T-helper 17 cell (primary cell): ENCODE measurements at regions not wholly inside any gene's neighbourhood (a gene's known extent, or its start where the extent isn't known, plus 50 kb on each side); places are given as distances from the start of the nearest gene placed in this dataset.

Source experiments
- ATAC-seq: fragments of 150-1000 bp; cut with Tn5 transposase; 2 replicates; pipeline ENCODE4 v1.10.0; 2021; ENCODE audit warnings: mild to moderate bottlenecking, moderate library complexity
- DNase-seq, 3 donors: peaks; one replicate each; pipeline versions ENCODE4 v3.0.0 to v3.0.0-alpha.2; 2020 to 2021
- H3K9me3 ChIP-seq: one replicate; pipeline ENCODE4 v1.7.0; 2013; ENCODE audit warnings: low read length, mild to moderate bottlenecking; ENCODE audit not compliant: control insufficient read depth, poor library complexity, severe bottlenecking
- H3K27ac Mint-ChIP-seq: one replicate; pipeline ENCODE4 v1.8.0; 2022; ENCODE audit warnings: mild to moderate bottlenecking, moderate library complexity, mixed read lengths
- H3K27me3 Mint-ChIP-seq: one replicate; pipeline ENCODE4 v1.8.0; 2022; ENCODE audit warnings: mixed read lengths
- H3K36me3 Mint-ChIP-seq: one replicate; pipeline ENCODE4 v1.8.0; 2022; ENCODE audit warnings: low read depth, mixed read lengths
- H3K4me1 Mint-ChIP-seq: one replicate; pipeline ENCODE4 v1.8.0; 2022; ENCODE audit warnings: mild to moderate bottlenecking, mixed read lengths
- H3K4me3 Mint-ChIP-seq: one replicate; pipeline ENCODE4 v1.8.0; 2022; ENCODE audit warnings: mild to moderate bottlenecking, moderate library complexity, mixed read lengths

GRCh38 chr2:60170272-60170671 lies 383.2 kb downstream of the BCL11A start:
- Mint-ChIP-seq H3K36me3 (no peaks in the 10 kb centered on the region), H3K27ac (no peak overlapping the region), H3K4me3 (no peak overlapping the region), H3K27me3 (no peaks in the 10 kb centered on the region), H3K4me1 (no peaks in the 10 kb centered on the region)
- no peak for DNase-seq
- no peak for ATAC-seq
- no peaks in the 10 kb centered on the region for H3K9me3 ChIP-seq

GRCh38 chr2:60168247-60168646 lies 385.2 kb downstream of the BCL11A start:
- ATAC-seq (no peak), DNase-seq (no peak)
- H3K27ac Mint-ChIP-seq, result no peak overlapping the region
- no peaks in the 10 kb centered on the region for H3K36me3 Mint-ChIP-seq
- no peaks in the 10 kb centered on the region for H3K9me3 ChIP-seq
- H3K27me3 Mint-ChIP-seq, result peaks cover 4% of the 10 kb centered on the region
- H3K4me3 Mint-ChIP-seq, result no peak overlapping the region
- no peaks in the 10 kb centered on the region for H3K4me1 Mint-ChIP-seq

GRCh38 chr2:60167089-60167488 lies 386.4 kb downstream of the BCL11A start:
- ATAC-seq (no peak), DNase-seq (no peak)
- Mint-ChIP-seq H3K4me3 (no peak overlapping the region), H3K4me1 (no peaks in the 10 kb centered on the region), H3K36me3 (no peaks in the 10 kb centered on the region), H3K27me3 (peaks cover 4% of the 10 kb centered on the region), H3K27ac (no peak overlapping the region)
- H3K9me3 ChIP-seq, result no peaks in the 10 kb centered on the region

- no peak overlapping the region for H3K4me3 Mint-ChIP-seq
- no peaks in the 10 kb centered on the region for H3K9me3 ChIP-seq
- DNase-seq (no peak), ATAC-seq (no peak)
- no peak overlapping the region for H3K27ac Mint-ChIP-seq
- H3K4me1 Mint-ChIP-seq, result no peaks in the 10 kb centered on the region
- H3K36me3 Mint-ChIP-seq, result no peaks in the 10 kb centered on the region
- peaks cover 4% of the 10 kb centered on the region for H3K27me3 Mint-ChIP-seq
Measured at GRCh38 chr2:60163691-60164090, 389.8 kb downstream of the BCL11A start.

- Mint-ChIP-seq H3K36me3 (no peaks in the 10 kb centered on the region), H3K4me3 (no peak overlapping the region), H3K27ac (no peak overlapping the region), H3K27me3 (no peaks in the 10 kb centered on the region), H3K4me1 (no peaks in the 10 kb centered on the region)
- ATAC-seq, result no peak
- no peak for DNase-seq
- H3K9me3 ChIP-seq, result no peaks in the 10 kb centered on the region
Measured at GRCh38 chr2:60159519-60159918, 393.9 kb downstream of the BCL11A start.

GRCh38 chr2:60158262-60158661 lies 395.2 kb downstream of the BCL11A start:
- no peaks in the 10 kb centered on the region for H3K36me3 Mint-ChIP-seq
- no peak for ATAC-seq
- H3K4me1 Mint-ChIP-seq, result no peaks in the 10 kb centered on the region
- no peak overlapping the region for H3K27ac Mint-ChIP-seq
- no peaks in the 10 kb centered on the region for H3K27me3 Mint-ChIP-seq
- no peak overlapping the region for H3K4me3 Mint-ChIP-seq
- no peaks in the 10 kb centered on the region for H3K9me3 ChIP-seq
- DNase-seq, result no peak

- H3K27me3 Mint-ChIP-seq, result no peaks in the 10 kb centered on the region
- DNase-seq, result no peak
- H3K27ac Mint-ChIP-seq, result no peak overlapping the region
- no peak for ATAC-seq
- no peak overlapping the region for H3K4me3 Mint-ChIP-seq
- no peaks in the 10 kb centered on the region for H3K36me3 Mint-ChIP-seq
- H3K4me1 Mint-ChIP-seq, result no peaks in the 10 kb centered on the region
- peaks cover under 1% of the 10 kb centered on the region for H3K9me3 ChIP-seq
Measured at GRCh38 chr2:60157283-60157682, 396.2 kb downstream of the BCL11A start.

- H3K4me1 Mint-ChIP-seq, result peaks cover 2% of the 10 kb centered on the region
- ATAC-seq, result no peak
- peaks cover 4% of the 10 kb centered on the region for H3K27me3 Mint-ChIP-seq
Measured at GRCh38 chr2:60154142-60154541, 399.3 kb downstream of the BCL11A start.

GRCh38 chr2:60152226-60152833 lies 401.1 kb downstream of the BCL11A start:
- H3K9me3 ChIP-seq, result peaks cover 2% of the 10 kb centered on the region
- H3K36me3 Mint-ChIP-seq, result no peaks in the 10 kb centered on the region
- H3K27ac Mint-ChIP-seq, result no peak overlapping the region
- ATAC-seq (no peak), DNase-seq (no peak)
- peaks cover 4% of the 10 kb centered on the region for H3K27me3 Mint-ChIP-seq
- no peak overlapping the region for H3K4me3 Mint-ChIP-seq
- peaks cover 2% of the 10 kb centered on the region for H3K4me1 Mint-ChIP-seq

More at GRCh38 chr2:60154142-60154541, 399.3 kb downstream of the BCL11A start:
- DNase-seq, result no peak
- Mint-ChIP-seq H3K27ac (no peak overlapping the region), H3K4me3 (no peak overlapping the region), H3K36me3 (no peaks in the 10 kb centered on the region)
- peaks cover 2% of the 10 kb centered on the region for H3K9me3 ChIP-seq

GRCh38 chr2:60149176-60149575 lies 404.3 kb downstream of the BCL11A start:
- no peak overlapping the region for H3K4me3 Mint-ChIP-seq

GRCh38 chr2:60148716-60149115 lies 404.7 kb downstream of the BCL11A start:
- Mint-ChIP-seq H3K4me3 (no peak overlapping the region), H3K27ac (no peak overlapping the region), H3K36me3 (no peaks in the 10 kb centered on the region), H3K27me3 (peaks cover 4% of the 10 kb centered on the region), H3K4me1 (peaks cover 2% of the 10 kb centered on the region)
- peaks cover 2% of the 10 kb centered on the region for H3K9me3 ChIP-seq
- DNase-seq, result no peak
- no peak for ATAC-seq

More at GRCh38 chr2:60149176-60149575, 404.3 kb downstream of the BCL11A start:
- H3K27ac Mint-ChIP-seq, result no peak overlapping the region
- peaks cover 2% of the 10 kb centered on the region for H3K4me1 Mint-ChIP-seq
- DNase-seq, result no peak
- no peaks in the 10 kb centered on the region for H3K36me3 Mint-ChIP-seq
- H3K9me3 ChIP-seq, result peaks cover 2% of the 10 kb centered on the region
- H3K27me3 Mint-ChIP-seq, result peaks cover 4% of the 10 kb centered on the region
- ATAC-seq, result no peak

- ATAC-seq (no peak), DNase-seq (no peak)
- Mint-ChIP-seq H3K4me3 (no peak overlapping the region), H3K36me3 (no peaks in the 10 kb centered on the region), H3K27ac (no peak overlapping the region), H3K27me3 (no peaks in the 10 kb centered on the region), H3K4me1 (no peaks in the 10 kb centered on the region)
- H3K9me3 ChIP-seq, result no peaks in the 10 kb centered on the region
Measured at GRCh38 chr2:60140185-60140584, 413.3 kb downstream of the BCL11A start.

- H3K9me3 ChIP-seq, result no peaks in the 10 kb centered on the region
- Mint-ChIP-seq H3K27me3 (no peaks in the 10 kb centered on the region), H3K27ac (no peak overlapping the region), H3K36me3 (no peaks in the 10 kb centered on the region), H3K4me1 (no peaks in the 10 kb centered on the region), H3K4me3 (no peak overlapping the region)
- ATAC-seq (no peak), DNase-seq (no peak)
Measured at GRCh38 chr2:60136913-60137312, 416.5 kb downstream of the BCL11A start.

- H3K4me3 Mint-ChIP-seq, result no peak overlapping the region
- no peak for ATAC-seq
Measured at GRCh38 chr2:60127191-60127590, 426.3 kb downstream of the BCL11A start.

More at GRCh38 chr2:60127191-60127590, 426.3 kb downstream of the BCL11A start:
- no peaks in the 10 kb centered on the region for H3K36me3 Mint-ChIP-seq
- no peak for DNase-seq
- no peak overlapping the region for H3K27ac Mint-ChIP-seq
- no peaks in the 10 kb centered on the region for H3K27me3 Mint-ChIP-seq
- H3K9me3 ChIP-seq, result no peaks in the 10 kb centered on the region
- no peaks in the 10 kb centered on the region for H3K4me1 Mint-ChIP-seq
